GM21367 (cell line): ENCODE measurements at regions not wholly inside any gene's neighbourhood (a gene's known extent, or its start where the extent isn't known, plus 50 kb on each side); places are given as distances from the start of the nearest gene placed in this dataset.

Experiments used
- ATAC-seq: cut with Tn5 transposase; IDR thresholded peaks from one replicate; pipeline ENCODE4 v1.9.1; 2021; ENCODE audit not compliant: unreplicated experiment

- ATAC-seq = no peak
These were observed 382.2 kb downstream of the FUT8 start for GRCh38 chr14:65794674-65795279.

GRCh38 chr14:65798216-65798615 is 385.7 kb downstream of the FUT8 start:
- ATAC-seq = no peak

DNA sequence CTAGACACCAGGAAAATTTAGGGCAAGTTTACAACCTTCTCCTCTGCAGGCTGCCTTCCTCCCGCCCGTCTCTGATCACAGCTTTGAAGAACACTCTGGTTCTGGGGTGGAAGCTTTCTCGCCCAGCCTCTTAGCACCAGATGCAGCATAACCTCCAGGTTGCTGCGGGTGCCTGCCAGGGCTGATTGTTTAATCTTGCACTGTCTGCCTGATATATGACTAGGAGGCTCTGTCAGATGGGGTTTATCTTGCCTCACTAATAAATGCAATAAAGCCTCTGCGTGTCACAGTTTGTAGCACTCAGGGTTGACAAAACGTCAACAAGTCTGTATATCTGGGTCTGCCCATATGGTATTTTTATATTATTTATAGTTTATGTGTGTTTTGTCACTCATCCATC is 388.2 kb downstream of the FUT8 start:
- ATAC-seq = no peak

DNA sequence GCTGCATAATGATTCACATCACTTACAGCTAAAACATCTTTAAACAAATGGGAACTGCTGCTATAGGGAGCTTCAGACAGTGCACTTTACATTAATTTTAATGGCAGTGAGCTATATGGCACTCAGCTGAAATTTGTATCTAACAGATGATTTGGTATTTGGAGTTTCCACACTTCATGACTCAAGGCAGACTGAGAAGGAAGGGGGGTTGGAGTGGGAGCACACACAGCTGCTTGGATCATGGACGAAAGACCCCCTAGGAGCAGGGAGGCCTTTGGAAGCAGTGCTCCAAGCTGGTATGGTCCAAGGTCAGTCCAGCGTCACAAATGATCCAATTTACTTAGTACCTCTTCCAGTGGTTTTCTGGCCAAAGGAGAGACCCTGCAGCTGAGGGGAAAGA is 389.7 kb downstream of the FUT8 start:
- no peak for ATAC-seq

- no peak for ATAC-seq
These were observed 391.4 kb downstream of the FUT8 start for GRCh38 chr14:65803885-65804284.

DNA sequence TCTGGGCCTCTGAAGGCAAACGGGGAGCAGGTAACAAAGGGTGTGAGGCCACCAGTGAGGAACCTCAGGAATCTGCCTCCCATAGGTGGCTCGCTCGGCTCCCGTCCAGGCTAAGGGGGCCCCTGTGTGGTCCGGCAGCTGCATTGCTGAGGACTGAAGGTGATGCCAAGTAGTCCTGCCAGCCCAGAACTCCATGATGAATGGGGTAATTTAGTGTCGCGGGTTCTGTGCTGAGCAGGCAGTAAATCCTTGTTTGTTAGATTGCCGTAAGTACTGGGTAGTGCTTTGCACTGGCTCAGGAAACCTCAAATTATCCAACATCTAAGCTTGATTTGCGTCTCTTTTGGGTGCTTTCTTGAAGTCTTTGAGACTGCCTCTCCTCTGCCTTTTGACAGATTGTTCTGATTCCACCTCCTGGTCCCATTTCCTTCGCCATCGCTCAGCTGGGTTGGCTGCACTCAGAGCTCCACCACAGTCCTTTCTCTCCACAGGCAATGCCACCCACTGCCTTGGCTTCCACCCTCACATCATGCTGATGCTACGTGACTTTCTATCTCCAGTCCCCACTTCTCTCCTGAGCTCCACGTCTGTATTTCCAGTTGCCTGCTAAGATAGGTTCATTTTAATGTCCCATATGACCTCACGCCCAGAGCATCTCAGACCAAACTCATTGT is 392.0 kb downstream of the FUT8 start:
- no peak for ATAC-seq

DNA sequence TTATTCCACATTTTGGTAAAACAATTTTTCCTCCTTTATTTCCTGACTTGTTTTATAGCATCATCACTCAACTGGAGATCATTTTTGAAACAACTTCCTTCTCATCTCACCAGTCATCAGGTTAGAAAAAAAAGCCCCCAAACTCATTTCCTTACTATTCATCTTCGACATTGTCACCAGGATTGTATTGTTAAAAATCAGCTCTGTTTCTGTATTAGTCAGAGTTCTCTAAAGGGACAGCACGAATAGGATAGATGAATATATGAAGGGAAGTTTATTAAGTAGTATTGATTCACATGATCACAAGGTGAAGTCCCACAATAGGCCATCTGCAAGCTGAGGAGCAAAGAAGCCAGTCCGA is 392.6 kb downstream of the FUT8 start:
- no peak for ATAC-seq

DNA sequence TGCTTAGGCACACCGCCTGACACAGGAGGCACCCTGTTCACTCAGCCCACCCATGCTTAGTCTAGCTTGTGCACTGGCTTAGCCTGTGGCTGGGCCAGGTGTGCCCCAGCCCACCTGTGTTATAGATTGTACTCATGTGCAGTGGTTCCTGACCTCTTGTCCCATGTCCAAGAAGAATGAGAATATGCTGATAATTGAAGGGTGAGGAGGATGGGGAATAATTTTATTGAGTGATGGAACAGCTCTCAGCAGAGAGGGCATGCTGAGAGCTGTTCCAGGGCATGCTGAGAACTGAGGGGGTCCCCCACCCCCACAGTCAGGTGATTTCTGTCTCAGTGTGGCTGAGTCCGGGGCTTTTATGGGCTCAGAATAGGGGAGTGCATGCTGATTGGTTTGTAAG is 395.9 kb downstream of the FUT8 start:
- ATAC-seq = no peak

DNA sequence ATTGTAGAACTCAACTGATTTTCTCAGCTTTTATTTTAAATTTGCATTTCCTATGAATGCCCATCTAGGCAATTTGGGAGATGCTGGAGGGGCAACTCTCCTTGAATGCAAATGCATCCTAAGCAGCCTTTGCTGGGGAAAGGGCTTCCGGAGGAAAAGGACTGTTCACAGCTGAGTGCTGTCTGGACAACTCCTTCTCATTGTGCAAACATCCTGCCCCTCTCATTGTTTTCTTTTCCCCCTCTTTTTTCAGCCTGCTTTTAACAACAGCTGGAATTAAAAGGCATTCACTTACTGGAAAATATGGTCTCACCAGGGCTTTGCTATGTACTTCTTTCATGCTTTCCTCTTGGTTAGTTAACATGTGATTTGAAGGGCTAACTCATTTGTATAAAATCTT is 397.8 kb downstream of the FUT8 start:
- no peak for ATAC-seq

DNA sequence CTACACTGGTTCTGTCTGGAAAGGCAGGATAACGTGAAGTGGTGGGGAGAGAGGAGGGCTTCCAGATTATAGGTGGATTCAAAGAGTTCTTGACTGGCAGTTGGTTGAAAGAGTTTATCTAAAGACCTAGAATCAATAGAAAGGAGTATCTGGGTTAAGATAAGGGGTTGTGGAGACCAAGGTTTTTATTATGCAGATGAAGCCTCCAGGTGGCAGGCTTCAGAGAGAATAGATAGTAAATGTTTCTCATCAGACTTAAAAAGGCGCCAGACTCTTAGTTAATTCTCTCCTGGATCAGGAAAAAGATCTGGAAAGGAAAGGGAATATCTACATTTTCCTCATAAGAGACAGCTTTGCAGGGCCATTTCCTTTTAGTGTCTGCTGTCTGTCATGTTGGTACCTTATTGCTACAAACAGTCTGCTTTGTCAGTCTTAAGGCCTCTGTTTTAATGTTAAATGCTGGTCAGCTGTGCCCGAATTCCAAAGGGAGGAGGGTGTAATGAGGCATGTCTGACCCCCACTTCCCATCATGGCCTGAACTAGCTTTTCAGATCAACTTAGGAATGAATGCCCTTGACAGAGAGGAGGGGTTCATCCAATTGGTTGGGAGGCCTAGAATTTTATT is 401.3 kb downstream of the FUT8 start:
- no peak for ATAC-seq

- ATAC-seq = no peak
These were observed 402.6 kb downstream of the FUT8 start for GRCh38 chr14:65815127-65815526.

DNA sequence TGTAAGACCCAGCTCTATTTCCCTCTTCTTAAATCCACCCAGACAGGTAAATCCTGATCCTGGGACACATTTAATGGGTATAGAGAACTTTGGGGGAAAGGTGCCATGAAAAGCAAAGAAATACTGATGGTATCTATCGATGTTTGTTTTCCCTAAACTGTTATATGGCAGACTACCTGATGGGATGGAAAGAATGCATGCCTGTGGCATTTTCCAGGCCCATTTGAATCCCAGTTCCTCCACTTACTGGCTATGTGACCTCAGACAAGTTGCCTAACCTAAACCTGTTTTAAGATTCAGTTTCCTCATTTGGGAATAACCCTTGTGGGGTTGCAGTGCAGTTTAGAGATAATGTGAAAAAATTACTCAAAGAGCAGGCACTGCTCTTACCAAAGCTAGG is 404.5 kb downstream of the FUT8 start:
- ATAC-seq = no peak

DNA sequence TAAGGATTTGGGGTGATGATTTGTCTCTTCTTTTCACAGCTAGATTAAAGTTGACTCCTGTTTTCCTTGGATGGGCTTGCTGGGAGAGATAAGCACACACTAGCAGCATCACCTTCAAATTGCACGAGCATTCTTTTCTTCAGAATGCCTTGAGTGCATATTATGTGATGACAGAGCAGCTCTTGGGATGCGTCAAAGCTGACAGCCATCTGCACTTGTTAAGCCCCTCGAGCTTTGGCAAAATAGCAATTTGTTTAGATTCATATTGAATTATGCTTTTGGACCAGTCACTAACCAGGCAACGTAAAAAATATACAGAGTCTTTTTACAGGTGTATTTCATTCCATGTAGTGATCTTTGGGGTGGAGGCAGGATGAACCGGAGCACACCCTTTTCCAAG is 407.0 kb downstream of the FUT8 start:
- no peak for ATAC-seq

DNA sequence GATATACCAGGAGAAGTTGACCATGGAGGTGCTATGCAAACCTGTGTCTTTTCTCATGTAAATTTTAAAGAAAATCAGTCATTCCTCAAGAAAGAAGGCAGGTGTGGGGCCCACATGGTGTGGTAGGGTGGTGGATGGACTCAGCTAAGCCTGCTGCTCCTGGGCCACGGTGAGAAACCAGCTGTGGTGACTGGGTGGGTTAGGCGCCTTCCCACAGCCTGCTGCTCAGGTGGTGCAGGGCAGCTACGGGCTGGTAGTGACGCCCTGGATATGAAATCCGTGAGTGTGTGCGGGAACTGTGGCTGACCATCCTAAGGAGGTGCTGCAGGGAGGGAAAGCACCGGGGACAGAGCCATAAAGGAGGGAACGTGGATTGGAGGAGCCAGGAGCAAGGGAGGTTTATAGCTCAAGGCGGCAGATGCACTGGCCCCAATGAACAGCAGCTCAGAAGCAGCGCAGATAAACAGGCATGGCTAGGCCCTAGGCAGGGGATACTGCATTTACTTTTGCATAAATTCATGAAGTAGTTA is 408.8 kb downstream of the FUT8 start:
- ATAC-seq = no peak

DNA sequence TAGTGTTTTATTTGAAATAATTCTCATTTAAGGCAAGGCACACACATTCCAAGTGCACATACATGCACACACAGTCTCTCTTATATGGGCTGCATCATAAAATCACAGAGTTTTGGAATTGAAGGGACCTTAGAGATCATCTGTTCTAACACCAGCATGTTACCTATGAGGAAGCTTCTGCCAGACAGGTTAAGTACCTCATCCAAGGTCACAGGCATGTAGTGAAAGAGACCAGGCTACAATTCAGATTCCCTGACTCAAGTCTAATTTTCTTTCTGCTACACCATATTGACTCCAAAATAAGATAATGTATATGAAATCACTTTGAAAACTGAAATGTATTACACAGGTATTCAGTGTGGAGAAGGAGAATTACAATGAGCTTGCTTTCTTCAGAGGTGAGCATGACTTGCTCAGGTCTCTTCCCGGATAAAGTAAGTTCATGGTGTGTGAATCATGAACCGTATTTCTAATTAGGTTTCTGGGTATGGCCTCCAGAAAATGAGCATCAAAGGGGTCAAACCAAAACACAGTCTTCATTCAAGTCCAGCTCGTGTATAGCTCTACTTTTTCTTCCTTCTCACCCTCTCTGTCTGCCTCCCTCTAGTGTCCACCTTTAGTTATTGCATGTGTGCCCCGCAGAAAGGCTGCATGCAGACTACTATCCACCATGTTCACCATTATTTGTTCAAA is 411.9 kb downstream of the FUT8 start:
- ATAC-seq = peak; percentile 80

DNA sequence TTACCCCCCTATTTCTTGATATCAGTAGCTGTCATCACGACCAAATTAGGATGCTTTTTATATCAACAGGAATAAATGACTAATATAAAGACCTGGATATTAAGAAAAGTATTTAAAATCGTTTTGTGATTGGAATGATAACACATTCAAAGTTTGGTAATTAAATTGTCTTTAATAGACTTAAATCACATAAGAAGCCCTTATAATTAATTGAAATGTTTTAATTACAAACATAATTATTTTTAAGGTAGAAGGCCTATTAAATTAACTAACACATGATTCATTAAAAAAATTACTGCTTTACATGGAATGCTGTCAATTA is 412.4 kb downstream of the FUT8 start:
- ATAC-seq = no peak

DNA sequence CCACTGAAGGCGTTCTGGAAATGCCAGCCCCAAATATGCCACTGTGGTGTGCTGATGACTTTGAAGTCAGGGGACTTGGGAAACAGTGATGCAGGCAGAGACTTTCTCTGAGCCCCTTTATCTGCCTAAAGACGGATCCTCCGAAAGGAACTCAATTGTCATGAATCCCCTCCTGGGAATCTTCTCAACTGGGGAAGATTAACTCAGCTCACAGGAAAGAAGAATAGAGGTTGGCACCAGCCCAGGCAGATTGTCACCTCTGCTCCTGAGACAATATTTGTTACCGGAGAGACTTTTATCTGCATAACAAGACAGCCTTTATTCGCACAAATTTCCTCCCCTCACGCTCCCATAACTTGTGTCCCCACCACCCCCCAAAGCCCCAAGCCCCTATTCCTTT is 414.4 kb downstream of the FUT8 start:
- no peak for ATAC-seq

DNA sequence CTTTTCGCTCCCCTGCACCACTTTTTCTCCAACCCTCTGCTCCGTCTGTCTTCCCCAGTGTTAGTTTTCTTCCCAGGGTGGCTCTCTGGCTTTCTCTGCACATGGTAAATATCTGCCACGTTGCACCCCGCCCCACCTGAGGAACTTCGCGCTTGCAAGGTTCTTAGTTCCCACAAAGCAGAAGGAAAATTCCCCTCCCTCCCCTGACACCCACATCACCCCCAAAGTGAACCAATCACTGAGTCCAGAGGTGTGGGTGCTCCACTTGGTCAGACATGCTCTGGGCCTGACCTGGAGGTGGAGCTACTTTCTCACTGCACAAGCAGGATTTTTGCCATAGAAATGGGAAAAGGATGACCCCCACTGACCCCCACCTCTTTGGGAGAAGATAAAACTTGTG is 415.0 kb downstream of the FUT8 start:
- ATAC-seq = no peak

- ATAC-seq = no peak
These were observed 415.9 kb downstream of the FUT8 start for GRCh38 chr14:65828396-65828795.

DNA sequence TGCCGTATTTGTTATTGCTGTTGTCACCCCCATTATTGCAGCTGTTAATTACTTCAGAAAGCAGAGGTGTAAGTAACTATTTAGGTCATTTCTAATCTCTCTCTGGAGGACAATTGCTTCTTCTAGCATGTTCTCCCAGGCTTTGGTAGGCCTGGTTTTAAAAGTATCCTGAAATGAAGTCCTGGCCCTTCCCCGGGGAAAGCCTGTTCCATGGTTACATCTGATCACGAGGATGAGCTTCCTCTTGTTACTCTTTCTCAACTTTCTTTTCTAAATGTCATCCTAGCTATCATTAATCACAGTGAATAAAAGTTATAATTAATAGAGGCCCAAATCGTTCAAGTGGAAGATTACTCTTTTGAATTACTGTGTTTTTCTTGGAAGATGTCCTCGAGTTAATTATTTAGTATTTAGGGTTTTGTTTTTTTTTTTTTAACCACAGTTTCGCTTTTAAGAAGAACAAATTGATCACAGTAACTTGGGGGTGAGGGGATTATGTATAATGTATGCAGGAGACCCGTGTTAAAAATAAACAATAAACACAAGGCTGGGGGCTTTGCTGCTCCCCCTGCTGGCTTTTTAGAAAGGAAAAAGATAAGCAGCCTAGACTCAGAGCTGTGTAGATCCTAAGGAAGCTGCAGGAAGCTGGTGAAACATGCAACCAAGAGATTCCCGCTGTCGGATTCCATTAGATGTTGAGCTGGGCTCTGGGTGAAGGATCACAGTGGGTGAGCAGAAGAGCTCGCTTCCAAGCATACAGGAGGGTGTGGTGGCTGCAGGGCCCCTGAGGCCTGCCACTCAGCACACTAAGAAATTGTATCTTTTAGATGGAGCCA is 420.1 kb downstream of the FUT8 start:
- no peak for ATAC-seq

DNA sequence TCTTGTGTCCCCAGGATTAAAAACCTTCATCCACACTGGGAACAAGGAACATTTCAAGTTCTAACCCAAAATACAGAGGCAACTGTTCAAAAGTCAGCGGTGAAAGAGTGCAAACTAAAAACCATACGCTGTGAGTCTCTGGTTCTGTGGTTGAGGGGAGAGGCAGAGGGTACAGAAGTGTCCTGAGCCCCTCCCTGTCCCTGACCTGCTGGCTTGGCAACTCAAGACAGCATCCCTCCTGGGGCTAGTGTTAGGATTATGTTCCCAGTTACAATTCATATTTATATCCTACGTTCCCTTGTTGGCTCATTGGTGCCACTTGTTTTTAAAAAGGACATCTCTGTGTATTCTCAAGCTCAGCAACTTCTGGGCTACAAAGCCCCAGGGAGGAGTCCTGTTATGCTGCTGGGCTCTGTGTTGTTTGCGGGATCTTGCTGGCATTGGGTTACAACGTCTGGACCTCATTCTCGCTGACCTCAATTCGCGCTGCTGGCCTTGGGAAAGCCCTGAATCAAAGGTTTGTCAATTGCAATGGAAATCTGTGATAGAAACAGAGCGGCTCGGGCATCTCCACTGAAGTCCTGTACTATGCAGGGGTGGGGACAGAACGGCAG is 420.8 kb downstream of the FUT8 start:
- no peak for ATAC-seq
